ENCODE measurements at regions not wholly inside any gene's neighbourhood (a gene's known extent, or its start where the extent isn't known, plus 50 kb on each side); places are given as distances from the start of the nearest gene placed in this dataset.

GRCh38 chr1:55631509-55631908 is 416.3 kb upstream of the USP24 start:
- no peak for DNase-seq

GRCh38 chr1:55626326-55626725 is 411.2 kb upstream of the USP24 start:
- DNase-seq: no peak
- TF ChIP-seq GATA1 (IDR thresholded peaks at IDR 0.05; ENCODE audit: low read depth, low read length) (no peak), POLR2A (IDR thresholded peaks at IDR 0.05; ENCODE audit: low read length) (no peak)

More at GRCh38 chr1:55631509-55631908, 416.3 kb upstream of the USP24 start:
- TF ChIP-seq GATA1 (IDR thresholded peaks at IDR 0.05; ENCODE audit: low read depth, low read length) (no peak), POLR2A (IDR thresholded peaks at IDR 0.05; ENCODE audit: low read length) (no peak)

- no peak for TF ChIP-seq POLR2A (IDR thresholded peaks at IDR 0.05; ENCODE audit: low read length)
- TF ChIP-seq GATA1 (IDR thresholded peaks at IDR 0.05; ENCODE audit: low read depth, low read length): no peak
- no peak for DNase-seq
Measured at GRCh38 chr1:55624766-55625165, 409.6 kb upstream of the USP24 start.

GRCh38 chr1:55623311-55623710 is 408.1 kb upstream of the USP24 start:
- no peak for DNase-seq
- TF ChIP-seq POLR2A (IDR thresholded peaks at IDR 0.05; ENCODE audit: low read length) (no peak), GATA1 (IDR thresholded peaks at IDR 0.05; ENCODE audit: low read depth, low read length) (no peak)

DNA sequence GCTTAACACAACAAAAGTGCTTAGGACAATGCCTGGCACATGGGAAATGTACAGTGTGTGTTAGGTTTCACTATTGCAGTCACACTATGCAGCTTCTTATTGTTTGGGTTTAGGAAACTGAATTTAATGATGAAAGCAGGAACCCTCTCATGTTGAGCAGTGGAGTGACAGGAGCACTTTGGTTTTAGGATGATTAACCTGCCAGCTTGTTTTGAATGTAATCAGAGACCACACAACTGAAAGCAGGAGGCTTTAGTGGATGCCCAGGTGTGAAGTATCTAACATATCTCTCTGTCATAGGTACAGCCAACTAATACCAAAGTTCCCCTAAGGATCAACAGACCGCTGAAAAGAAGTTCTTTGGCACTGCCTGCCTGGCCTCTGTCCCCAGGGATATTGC is 406.9 kb upstream of the USP24 start:
- TF ChIP-seq POLR2A (IDR thresholded peaks at IDR 0.05; ENCODE audit: low read length): no peak
- TF ChIP-seq GATA1 (IDR thresholded peaks at IDR 0.05; ENCODE audit: low read depth, low read length): no peak
- no peak for DNase-seq

DNA sequence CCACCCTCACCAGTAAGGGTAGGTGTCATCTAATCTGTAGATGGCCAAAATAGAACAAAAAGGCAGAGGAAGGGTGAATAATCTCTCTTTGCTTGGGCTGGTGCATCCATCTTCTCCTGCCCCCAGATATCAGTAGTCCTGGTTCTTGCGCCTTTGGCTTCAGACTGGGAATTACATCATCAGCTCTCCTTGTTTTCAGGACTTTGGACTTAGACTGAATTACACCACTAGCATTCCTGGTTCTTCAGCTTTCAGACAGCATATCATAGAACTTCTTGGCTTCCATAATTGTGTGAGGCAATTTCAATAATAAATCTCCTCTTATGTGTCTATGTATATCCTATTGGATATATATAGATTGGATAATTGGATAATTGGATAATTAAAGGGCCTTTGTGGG is 403.0 kb upstream of the USP24 start:
- TF ChIP-seq GATA1 (IDR thresholded peaks at IDR 0.05; ENCODE audit: low read depth, low read length) (no peak), POLR2A (IDR thresholded peaks at IDR 0.05; ENCODE audit: low read length) (no peak)
- no peak for DNase-seq

- no peak for DNase-seq
- no peak for TF ChIP-seq POLR2A (IDR thresholded peaks at IDR 0.05; ENCODE audit: low read length)
- no peak for TF ChIP-seq GATA1 (IDR thresholded peaks at IDR 0.05; ENCODE audit: low read depth, low read length)
Measured at GRCh38 chr1:55617288-55617982, 402.3 kb upstream of the USP24 start.

DNA sequence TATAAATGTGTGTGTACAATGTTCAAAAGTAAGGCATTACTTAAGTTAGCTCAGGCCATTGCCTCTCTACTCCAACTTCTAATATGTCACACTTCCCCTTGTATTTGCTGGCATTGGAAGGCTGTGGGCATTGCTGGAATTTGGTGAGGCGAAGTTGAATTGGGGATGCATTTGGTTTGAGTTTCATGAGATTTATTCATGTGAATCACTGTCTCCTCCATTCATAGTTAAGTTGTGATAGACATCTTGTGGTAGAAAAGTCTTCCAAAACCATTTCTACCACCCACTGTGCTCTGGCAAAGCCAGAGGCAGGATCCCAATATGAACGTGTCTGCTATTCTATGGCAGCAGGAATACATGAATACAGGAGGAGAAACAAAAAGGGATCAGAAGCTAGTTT is 397.8 kb upstream of the USP24 start:
- DNase-seq: no peak
- TF ChIP-seq POLR2A (IDR thresholded peaks at IDR 0.05; ENCODE audit: low read length) (no peak), GATA1 (IDR thresholded peaks at IDR 0.05; ENCODE audit: low read depth, low read length) (no peak)

DNA sequence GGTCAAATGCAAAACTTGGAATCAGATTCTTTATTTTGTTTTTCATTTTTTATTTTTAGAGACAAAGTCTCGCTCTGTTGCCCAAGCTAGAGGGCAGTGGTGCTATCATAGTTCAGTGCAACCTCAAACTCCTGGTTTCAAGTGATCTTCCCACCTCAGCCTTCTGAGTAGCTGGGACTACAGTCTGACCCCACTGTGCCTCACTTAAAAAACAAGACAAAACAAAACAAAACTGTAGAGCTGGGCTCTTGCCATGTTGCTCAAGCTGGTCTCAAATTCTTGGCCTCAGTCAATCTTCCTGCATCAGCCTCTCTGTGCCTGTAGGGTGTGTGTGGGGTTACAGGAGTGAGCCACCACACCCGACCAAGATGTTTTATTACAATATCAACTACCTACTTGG is 396.0 kb upstream of the USP24 start:
- no peak for TF ChIP-seq POLR2A (IDR thresholded peaks at IDR 0.05; ENCODE audit: low read length)
- no peak for TF ChIP-seq GATA1 (IDR thresholded peaks at IDR 0.05; ENCODE audit: low read depth, low read length)
- no peak for DNase-seq

DNA sequence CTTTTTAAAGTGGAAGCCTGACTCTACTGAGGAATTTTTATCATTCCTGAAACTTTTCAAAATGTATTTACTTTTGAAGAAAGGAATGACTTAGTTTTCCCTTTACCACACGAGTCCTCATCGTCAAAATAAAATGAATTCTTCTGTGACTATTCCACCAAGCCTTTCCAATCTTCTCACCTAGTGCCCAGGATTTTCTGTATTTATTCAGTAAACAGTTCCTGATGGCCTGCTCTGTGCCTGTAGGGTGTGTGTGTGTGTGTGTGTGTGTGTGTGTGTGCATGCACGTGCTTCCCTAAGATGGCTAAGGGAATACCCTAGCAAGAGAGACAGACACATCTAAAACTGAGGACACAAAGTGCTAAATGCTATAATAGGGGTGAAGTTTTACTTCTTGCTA is 395.0 kb upstream of the USP24 start:
- TF ChIP-seq GATA1 (IDR thresholded peaks at IDR 0.05; ENCODE audit: low read depth, low read length): no peak
- TF ChIP-seq POLR2A (IDR thresholded peaks at IDR 0.05; ENCODE audit: low read length): no peak
- DNase-seq: no peak

DNA sequence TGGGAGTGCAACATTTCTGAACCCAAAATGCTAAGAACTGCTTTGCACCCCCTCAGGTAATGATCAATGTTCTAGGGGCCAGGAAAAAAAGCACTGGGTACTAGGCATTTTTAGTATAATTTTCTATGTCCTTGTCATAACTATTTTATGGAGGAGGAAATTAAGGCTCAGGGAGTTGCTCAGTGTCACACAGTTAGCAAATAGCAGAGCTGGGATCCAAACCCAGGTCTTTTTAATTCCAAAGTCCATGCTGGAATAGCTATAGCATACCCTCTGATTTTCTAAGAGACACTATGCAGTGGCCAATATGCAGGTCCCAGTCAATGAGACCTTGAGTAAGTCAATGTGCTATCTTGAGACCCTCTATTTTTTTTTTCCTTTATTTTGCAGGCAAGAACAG is 394.5 kb upstream of the USP24 start:
- DNase-seq: no peak
- TF ChIP-seq GATA1 (IDR thresholded peaks at IDR 0.05; ENCODE audit: low read depth, low read length): no peak
- TF ChIP-seq POLR2A (IDR thresholded peaks at IDR 0.05; ENCODE audit: low read length): no peak

GRCh38 chr1:55605155-55605554 is 390.0 kb upstream of the USP24 start:
- no peak for DNase-seq
- no peak for TF ChIP-seq GATA1 (IDR thresholded peaks at IDR 0.05; ENCODE audit: low read depth, low read length)
- TF ChIP-seq POLR2A (IDR thresholded peaks at IDR 0.05; ENCODE audit: low read length): no peak

DNA sequence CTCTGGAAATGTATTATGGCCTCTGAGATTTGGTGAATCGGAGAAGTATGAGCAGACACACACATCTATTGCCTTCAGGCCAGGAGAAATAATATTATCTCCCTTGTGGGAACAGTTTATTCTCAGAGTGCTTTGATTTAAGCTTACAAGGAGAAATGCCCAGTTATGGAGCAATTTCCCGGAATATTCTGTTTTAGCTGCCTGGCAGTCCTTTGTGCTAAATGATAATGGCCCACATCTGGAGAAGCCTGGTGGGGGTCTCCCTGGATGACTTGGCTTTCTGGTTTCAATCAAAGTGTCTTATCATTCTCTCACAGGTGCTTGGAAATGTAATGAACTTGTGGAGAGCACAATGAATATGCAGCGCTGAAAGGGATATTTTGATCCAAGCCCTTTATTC is 389.6 kb upstream of the USP24 start:
- no peak for DNase-seq
- no peak for TF ChIP-seq GATA1 (IDR thresholded peaks at IDR 0.05; ENCODE audit: low read depth, low read length)
- TF ChIP-seq POLR2A (IDR thresholded peaks at IDR 0.05; ENCODE audit: low read length): no peak

DNA sequence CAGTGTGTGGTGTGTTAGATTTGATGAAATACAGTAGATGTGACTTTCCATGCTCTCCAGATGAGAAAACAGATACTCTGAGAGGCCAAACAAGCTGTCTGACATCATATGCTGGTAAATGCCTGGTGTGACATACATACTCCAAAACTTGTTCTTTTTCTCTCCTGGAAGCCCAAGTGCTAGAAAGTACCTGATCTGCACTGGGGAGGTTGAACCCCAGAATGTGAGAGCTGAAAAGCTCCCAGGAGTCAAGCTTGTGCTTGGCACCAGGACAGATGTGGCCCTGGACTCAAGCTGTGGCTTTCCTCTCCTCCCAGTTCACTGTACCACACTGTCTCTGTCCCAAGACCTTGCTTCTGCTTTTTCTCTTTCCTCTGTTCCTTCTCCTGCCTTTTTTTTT is 389.0 kb upstream of the USP24 start:
- TF ChIP-seq POLR2A (IDR thresholded peaks at IDR 0.05; ENCODE audit: low read length): no peak
- DNase-seq: no peak

- no peak for DNase-seq
- TF ChIP-seq GATA1 (IDR thresholded peaks at IDR 0.05; ENCODE audit: low read depth, low read length) (no peak), POLR2A (IDR thresholded peaks at IDR 0.05; ENCODE audit: low read length) (no peak)
Measured at GRCh38 chr1:55600242-55600641, 385.1 kb upstream of the USP24 start.

DNA sequence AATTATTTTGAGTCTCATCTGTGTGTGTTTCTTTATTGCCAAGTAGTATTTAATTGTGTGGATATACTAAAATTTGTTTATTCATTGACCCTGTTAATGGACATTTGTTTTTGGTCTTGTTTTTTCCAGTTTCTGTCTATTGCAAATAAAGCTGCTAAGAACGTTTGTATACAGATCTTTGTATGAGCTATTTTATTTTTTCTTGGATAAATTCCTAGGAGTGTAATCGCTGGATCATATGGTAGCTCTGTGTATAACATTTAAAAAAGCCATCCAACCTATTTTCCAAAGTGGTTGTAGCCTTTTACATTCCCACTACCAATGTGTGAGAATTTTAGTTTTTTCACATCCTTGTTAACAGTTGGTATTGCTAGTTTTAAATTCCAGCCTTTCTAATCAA is 382.7 kb upstream of the USP24 start:
- no peak for TF ChIP-seq GATA1 (IDR thresholded peaks at IDR 0.05; ENCODE audit: low read depth, low read length)
- no peak for TF ChIP-seq POLR2A (IDR thresholded peaks at IDR 0.05; ENCODE audit: low read length)
- DNase-seq: no peak

All from erythroblast (primary cell).